CD4-positive, alpha-beta T cell treated with Interleukin-4 for 1 hour (primary cell): ENCODE measurements at regions not wholly inside any gene's neighbourhood (a gene's known extent, or its start where the extent isn't known, plus 50 kb on each side); places are given as distances from the start of the nearest gene placed in this dataset.
A peak's percentile ranks its signal among the peaks of the same experiment; 100 is the strongest.

ENCODE experiments used
- DNase-seq, 2 donors: peaks; one replicate each; pipeline ENCODE4 v3.0.0-alpha.2; 2020 to 2022

DNA sequence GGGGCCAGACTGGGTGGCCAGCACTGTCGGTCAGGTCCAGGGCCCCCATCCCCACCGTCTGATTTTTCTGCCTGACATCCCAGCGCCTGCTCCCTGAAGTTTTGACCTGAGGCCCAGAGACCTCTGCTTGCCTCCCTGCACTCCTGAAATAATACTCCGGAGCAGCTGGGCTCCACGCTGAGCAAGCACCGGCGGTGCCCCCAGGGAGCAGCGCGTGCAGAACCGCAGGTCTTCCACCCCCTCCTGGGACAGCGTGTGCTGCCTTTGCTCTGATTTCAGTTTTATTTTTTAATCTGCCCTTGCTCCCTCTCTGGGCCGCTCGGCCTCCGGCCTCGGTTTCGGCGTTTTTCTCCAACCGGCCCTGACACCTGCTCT, 132.4 kb upstream of the GSE1 start:
- no peak for DNase-seq

DNA sequence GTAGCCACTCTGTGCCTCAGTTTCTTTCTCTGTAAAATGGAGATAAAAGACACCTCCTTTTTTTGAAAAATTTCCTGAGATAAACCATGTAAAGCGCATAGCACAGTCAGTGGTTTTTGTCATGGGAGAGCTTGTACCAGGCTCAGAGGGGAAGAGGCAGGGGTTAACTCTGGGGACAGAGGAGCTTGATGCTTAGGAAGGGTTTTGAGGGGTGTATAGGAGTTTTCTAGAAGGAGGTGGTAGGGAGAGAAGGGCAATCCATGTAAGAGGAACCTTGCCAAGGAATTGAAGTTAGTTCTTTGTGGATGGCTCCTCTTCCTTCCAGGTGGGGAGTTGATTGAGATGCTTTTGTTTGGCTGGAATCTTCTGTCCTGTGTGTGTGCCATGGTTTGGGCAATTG, 131.9 kb upstream of the GSE1 start:
- no peak for DNase-seq

DNA sequence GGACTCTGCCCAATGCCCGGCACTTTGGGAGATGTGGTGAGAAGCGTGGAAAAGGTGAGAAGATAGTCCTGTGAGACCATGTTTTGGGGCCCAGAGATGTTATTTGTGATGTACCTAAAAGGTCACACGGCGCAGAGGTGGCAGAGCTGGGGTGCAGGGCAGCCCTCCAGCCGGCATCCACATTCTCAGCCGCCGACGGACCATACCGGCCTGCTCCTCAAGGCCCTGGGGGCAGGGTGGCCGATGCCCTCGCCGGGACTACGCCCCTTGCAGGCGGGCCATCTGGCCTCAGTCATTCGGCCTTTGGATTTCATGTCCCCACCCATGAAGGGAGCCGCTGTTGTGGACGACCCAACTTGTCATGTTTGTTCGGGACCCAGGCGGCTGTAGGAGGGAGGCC, 131.4 kb upstream of the GSE1 start:
- no peak for DNase-seq

DNA sequence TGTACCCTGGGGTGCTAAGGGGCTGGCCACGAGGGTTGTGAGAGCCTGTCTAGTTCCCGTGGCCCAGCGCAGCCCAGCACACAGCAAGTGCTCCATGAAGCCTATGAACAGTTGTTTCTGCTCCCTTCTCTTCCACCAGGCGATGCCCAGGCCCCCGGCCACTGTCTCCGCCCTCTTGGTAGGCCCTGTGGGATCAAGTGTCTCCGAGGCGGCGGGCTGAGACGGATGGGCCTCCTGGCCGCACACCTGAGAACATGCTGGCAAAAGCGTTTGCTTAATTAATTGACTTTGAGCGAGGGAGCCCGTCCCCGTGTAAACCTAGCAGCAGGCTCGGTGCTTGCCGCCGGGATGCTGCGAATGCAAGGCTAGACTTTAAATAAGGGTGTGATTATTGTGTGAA, 129.7 kb upstream of the GSE1 start:
- DNase-seq = no peak

DNA sequence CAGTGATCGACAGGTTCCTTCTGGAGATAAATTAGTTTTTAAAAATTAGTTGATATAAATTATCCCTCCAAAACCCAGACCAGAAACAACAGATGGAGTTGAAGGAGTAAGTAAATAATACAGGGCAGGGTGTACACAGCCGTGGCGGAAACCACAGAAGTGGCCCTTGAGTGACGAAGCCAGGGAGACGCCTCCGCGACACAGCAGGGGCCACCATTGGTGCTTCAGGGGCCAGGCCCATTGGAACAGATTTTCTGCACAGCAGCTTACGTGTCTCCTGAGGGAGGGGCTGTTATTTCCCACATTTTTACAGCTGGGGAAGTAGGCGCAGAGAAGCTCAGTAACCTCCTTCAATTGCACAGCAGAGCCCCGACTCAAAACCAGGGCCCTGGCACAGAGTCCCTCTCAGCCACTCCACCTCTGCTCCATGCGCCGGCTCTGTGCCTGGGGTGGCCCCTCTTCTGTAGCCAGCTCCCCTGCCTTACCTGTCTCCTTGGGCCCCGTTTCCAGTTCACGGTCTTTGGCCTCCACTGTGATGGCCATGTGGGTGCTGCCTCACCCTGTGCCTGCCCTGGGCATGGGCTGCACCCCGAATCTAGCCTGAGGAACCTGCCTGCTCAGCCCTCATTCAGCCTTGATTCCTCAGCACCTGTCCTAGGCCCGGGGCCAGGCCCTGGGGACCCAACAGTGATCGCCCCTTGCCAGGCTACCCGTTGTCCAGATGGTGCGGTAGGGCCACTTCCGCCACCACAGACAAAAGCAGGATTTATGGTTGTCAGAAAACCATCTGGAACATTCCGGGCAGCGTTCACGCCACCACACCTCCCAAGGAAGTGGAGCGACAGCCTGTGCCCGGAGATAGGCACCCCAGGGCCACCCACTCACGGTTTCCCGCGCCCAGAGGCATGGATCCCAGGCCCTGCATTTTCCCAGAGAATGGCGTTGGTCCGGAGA, 128.5 kb upstream of the GSE1 start:
- DNase-seq = no peak

DNA sequence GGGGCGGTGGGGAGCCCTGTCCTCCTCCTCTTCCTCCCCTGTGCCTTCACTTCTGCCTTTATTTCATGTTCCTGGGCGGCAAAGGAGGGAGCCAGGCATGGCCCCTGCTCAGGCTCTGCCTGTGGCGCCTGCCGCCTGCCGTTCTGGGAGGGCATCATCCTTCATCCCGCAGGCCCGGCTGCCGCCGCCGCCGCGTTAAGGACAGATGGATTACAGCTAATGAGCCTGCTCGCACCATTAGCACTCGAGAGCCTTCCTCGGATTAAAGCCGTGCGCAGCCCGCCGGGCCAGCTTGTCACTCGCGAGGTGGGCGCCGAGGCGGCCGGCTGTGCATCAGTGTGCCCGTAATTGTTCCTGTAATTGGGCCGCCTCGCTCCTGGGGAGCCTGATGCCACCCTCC, 127.7 kb upstream of the GSE1 start:
- no peak for DNase-seq

DNA sequence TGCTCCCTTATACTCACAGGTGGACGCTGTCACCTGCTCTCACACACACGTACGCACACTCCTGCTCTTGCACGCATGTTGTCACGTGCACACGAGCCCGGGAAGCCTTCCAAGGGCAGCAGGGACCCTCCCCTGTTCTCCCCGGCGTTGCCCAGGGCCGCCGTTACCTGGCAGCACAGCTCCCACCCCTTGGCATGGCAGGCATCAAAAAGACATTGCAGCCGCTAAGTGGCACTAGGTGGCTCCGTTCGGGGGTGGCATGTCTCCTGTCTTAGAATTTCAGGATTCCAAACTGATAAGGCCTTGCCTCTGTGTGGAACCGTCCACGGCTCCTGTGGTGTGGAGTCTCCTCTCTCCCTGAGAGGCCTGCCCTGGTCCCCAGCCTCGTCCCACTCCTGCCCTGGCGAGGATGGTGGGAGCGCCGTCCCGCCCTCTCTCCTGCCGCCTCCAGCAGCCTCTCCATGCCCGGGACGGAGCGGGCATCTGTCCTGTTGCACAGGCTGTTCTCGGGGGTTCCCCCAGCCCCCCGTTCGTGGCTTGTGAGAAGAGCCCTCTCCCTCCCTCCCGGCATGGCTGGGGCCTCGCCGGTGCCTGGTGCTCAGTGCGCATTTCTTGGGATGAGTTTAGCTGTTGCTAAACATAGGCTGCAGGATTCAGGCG, 126.7 kb upstream of the GSE1 start:
- no peak for DNase-seq

DNA sequence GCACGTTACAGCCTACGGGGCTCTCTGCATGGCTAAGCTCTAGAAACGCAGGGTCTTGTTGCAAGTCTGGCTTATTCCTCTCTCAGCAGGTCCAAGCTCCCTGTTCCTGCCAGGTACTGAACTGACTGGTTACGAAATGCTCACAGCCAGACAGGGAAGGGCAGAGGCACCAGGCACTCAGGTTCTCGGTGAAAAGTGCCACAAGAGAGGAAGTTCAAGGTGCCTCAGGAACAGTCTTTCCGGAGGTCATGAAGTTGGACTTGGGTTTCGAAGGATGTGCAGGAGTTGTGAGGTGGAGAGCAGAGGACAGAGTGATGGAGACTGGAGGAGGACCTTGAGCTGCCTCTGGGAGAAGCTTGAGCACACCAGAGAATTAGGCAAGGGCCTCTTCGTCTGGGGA, 124.7 kb upstream of the GSE1 start:
- DNase-seq = no peak

DNA sequence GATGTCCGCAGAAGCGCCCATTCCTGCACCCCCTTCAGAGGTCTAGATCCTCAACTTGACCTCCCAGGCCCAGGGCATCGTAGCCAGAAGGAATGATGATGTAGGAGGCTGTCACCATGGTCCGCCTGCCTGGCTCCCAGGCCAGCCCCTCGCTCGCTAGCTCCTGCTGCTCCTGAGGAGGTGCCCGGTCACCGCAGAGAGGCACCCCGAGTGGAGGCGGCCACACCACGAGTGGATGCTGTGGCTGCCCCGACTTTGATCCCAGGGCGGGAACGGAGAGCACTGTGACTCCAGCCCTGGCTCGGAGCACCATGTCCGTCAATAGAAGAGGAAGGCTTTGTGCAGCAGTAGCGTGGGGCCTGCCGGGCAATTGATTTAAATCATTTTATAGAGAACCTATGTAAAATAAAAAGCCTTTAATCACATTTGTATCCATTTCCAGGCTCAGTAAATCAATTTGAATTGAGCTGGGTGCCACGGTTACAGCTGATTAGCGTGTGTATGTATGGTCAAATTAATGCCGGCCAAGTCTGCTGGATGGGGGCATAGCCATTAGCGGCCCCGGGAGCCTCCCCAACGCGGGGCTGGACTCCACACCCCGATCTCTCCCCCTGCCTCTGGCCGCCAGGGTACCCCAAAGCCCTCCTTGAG, 122.6 kb upstream of the GSE1 start:
- DNase-seq = no peak

DNA sequence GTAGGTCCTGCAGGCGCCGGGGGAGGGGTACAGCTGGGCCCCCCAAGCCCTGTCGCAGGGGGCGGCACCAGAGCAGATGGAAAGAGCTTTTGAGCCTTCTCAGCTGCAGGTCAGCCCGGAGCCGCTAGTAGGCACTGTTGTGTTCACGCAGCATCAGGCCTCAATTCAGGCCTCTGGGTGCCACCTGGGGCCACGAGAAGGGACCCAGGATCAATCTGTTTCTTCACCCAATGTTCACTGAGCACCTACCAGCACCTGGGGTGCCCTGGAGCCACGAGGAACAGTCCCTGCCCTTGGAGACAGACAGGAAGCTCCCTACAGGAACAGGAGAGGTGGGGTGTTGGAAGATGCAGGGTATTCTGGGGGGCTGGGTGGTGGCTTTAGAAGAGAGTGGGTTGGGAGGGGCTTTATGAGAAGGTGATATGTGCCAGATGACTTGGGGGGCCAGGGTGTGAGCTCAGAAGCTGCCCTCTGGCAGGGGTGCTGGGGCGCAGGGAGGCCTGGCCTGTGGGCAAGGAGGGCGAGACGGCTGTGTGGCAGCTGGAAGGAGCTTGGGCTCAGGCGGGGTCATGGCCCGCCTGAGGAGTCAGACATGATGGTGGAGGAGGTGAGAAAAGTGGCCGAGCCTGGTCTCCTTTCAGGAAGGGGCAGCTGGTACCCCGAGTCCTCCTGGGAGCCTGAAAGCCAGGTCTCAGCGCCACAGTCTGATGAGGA, 121.9 kb upstream of the GSE1 start:
- DNase-seq = peak; percentile 42 to 43

DNA sequence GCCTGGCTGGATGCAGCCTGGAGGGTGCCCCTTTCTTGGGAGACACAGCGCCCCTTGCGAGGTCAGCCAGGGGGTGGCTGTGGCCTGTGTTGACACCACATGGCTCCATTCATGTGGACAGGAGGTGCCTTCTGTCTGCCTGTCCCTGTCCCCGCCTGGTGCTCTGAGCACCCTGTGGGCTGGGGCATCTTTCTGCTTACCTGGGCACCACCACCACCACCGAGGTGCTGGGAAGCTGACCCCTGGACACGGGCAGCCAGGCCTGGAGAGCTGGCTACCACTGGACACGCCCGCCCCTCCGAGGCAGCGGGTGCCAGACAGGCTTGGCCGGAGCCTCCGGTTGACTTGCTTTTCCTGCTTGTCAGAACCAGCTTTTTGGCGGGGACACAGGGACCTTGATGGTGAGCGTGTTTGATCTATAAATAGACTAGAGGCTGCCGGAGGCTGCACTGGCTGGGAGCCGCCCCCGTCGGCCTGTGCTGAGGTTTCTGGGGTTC, 121.3 kb upstream of the GSE1 start:
- DNase-seq = no peak

DNA sequence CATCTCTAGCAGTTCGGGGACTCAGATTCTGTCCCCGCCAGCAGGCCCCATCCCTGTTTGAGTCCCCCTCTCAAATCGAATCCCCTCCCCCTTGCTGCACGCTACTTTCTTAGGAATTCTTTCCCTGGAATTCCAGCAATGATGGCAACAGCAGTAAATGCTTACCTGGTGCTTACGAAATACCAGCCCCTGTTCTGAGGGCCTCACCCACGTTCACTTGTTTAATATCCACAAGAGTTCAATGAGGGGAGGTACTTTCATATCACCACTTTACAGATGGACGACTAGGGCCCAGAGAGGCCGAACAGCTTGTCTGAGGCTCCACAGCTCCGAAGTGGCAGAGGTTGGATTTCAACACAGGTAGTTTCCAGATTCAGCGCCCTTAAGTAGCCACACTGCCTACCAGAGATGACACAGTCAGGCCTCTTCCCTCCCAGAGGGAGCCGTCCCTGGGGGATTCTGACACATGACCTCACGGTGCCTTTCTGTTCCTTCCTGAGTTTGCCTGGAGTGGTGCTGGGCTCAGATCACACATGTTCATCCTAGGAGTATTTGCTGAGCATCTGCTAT, 120.7 kb upstream of the GSE1 start:
- no peak for DNase-seq

DNA sequence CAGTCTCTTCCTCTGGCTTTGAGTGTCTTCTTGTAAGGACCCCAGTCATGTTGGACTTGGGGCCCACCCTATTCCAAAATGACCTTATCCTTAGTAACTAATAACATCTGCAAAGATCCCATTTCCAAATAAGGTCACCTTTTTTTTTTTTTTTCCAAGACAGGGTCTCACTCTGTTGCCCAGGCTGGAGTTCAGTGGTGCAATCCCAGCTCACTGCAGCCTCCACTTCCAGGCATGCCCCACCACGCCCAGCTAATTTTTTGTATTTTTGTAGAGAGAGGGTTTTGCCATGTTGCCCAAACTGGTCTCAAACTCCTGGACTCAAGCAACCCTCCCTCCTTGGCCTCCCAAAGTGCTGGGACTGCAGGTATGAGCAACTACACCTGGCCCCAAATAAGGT, 118.8 kb upstream of the GSE1 start:
- DNase-seq = no peak

DNA sequence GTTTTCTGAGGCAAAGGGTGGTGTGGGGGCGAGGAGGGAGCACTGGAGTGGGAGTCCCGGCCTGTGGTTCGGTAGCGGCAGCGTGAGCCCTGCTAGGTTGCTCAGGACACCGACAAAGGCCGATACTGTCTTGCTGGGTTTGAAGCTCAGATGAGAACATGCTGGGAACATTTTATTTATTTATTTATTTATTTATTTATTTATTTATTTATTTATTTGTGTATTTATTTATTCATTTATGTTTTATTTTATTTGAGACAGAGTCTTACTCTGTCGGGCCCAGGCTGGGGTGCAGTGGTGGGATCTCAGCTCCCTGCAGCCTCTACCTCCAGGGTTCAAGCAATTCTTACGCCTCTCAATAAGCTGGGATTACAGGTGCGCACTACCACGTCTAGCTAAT, 117.9 kb upstream of the GSE1 start:
- DNase-seq = no peak

DNA sequence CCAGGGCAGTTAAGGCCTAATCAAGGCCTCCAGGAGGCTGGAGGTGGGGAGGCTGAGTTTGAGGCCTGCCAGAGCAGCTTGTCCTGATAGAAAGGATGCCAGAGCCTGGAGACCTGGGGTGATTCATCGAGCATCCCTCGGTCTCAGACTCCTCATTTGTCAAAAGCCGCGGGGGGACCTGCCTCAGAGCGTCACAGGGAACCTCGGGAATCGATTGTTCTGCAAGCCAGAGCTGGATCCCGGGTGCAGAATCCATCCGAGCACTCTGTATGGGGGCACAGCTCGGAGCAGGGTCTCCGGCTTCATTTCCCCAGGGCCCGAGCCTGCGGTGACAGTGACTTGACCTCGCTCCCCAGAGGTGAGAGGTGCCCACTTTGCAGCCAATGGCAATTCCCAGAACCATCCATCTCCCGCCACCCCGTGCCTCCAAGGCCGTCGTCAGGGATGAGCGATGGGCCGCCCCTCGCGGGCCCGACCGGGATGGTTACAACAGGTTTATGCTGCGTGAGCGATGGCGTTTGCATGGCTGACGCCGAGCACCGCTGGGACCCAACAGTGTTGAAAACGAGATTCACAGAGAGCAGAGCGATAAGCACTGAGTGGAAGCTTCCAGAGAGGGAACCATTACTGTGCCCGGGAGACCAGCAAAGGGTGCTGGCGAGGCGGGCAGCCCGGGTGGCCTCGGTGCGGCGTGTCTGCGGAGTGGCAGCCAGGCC, 117.1 kb upstream of the GSE1 start:
- DNase-seq = no peak

DNA sequence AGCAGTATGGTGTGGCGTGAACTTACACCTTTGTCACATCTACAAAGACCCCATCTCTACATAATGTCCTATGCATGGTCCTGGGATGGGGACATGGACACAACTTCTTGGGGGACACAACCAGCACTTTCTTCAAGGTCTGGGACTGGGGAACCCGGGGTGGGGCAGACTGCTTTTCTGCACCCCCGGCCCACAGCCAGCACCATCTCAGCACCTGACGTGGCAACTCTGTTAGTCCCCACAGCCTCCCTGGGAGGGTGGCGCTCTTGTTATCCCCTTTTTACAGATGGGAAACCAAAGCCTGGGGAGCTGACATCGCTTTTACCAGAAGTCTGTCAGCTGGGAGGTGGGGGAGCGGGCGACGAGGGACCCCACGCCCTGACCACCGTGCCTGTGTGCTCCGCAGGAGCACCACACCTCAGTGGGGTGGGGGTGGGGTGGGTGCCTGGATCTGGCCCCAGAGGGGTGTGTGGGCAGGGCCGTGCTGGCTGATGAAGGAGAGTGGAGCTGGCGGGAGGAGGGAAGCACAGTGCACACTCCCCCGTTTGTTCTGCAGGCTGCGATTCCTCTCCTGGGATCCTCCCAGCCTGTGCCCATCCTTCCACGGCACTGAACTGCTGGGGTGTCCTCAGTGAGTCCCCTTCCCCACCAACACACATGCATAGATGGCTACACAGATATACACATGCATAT, 115.4 kb upstream of the GSE1 start:
- DNase-seq = no peak

DNA sequence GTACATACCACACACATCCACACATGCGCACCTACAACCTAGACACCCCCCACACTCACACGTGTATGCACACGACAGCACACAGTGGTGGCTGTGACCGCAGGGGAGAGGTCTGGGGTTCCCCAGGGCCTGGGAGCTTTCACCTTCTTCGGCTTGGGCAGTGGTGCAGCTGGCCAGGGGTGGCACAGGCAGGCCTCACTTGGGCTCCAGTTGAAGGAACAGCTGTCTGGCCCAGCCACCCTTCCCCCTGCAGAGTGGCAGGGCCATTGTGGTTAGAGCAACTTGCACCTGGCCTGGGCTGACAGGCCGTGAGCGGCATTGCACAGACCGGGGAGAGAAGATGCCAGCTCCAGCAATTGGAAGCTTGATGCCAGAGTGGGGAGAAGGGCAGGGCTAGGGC, 114.5 kb upstream of the GSE1 start:
- peak in 1 of 2 donors; percentile 22 for DNase-seq

DNA sequence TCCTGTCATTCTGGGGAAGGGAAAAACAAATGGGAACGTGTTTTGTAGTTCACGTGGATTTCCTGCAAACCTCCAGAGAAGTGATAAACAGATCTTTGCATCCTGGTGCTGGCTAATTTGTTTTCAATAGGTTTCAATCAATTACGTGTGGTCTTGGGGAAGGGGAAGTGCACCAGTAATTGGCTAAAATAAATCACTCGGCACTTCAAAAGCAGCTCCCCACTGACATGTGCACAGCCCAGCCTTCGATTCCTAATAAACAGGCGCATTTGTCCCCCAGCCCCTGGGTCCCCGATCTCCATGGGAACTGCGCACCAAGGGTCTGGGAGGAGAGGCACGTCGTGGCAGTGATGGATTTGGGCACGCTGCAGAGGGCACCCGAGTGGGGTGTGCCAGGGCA, 112.9 kb upstream of the GSE1 start:
- DNase-seq = no peak

DNA sequence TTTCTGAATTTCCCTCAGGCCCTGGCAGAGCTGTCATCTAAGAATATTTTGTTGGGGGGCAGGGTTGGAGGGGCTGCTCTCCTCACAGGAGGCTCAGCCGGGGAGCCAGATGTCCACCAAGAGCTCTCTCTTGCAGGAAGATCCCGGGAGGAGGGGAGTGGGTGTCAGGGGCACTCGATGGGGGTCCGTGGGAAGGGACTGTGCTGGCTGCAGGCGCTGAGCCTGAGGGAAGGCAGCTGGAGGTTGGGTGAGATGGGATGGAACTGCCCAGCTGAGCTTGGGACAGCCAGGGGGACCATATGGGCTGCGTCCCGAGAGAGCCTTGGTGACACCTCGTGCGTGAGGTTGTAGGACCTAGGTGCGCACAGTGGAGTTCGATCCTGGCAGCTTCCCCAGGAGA, 111.2 kb upstream of the GSE1 start:
- no peak for DNase-seq

DNA sequence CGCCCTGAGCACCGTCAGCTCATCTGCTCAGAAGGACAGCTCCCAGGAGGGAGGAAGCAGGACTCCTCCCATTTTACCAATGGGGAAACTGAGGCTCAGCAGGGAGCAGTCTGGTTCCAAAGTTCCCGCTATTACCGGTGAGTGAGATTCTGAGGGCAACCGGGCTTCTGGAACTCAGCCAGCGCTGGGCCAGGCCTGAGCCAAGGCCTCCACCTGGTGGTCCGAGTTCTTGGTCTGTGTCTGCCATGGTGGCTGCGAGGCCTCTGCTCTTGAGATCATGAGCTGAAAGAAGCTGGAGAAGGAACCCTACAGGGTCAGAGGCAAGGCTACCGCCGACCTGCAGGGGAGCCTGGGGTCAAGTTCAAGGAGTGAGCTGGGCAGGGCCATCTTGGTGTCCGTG, 110.8 kb upstream of the GSE1 start:
- no peak for DNase-seq

DNA sequence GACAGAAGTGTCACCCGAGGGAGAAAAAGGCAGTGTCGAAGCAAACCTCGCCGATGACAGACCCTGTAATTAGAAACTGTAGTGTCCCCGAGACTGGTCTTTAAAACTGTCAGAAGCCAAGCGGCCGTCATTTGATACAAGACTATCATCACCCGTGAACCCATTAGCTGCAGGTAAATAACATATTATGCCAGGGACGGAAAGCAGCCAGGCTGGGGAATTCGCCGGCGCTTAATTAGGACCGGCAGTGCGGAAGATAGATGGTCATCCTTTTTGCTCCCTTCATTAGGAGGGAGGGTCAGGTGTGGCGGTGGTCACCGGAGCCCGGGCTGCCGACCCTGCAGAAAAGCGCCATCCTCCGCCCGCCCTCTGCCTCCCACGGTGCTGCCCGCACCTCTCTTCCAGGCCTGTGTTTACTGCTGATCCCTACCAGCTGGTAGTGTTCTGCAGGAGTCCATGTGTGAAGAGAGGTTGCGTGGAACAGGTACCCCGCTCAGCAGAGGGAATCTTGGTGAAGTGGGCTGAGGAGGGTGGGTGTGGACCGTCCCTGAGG, 109.4 kb upstream of the GSE1 start:
- DNase-seq = no peak
